Heart right ventricle (tissue), 16 donors: ENCODE measurements at regions not wholly inside any gene's neighbourhood (a gene's known extent, or its start where the extent isn't known, plus 50 kb on each side); places are given as distances from the start of the nearest gene placed in this dataset.

Experiments used
- ATAC-seq, 8 donors: fragments of 200-7000 bp; cut with Tn5 transposase; one replicate each; pipeline ENCODE4 v1.9.1; 2020; ENCODE audit warnings: mild to moderate bottlenecking in 8 of 8, moderate library complexity in 8 of 8, moderate number of reproducible peaks in 1 of 8
- DNase-seq, 2 donors: peaks; one replicate each; pipeline ENCODE4 v3.0.0-alpha.2; 2020
- H3K27ac ChIP-seq, 10 donors: fragments of 200-600 bp; sonication (generic) in 2 of 10; one replicate each; pipeline versions ENCODE4 v1.5.0 to v1.8.0; 2020 to 2022; ENCODE audit warnings: mild to moderate bottlenecking in 3 of 10
- H3K27me3 ChIP-seq, 7 donors: fragments of 200-600 bp; one replicate each; pipeline ENCODE4 v1.8.0; 2021 to 2022; ENCODE audit warnings: mild to moderate bottlenecking in 2 of 7
- H3K36me3 ChIP-seq, 9 donors: fragments of 200-600 bp; sonication (generic) in 1 of 9; one replicate each; pipeline versions ENCODE4 v1.5.0 to v1.8.0; 2020 to 2022; ENCODE audit warnings: mild to moderate bottlenecking in 2 of 9
- H3K4me1 ChIP-seq, 9 donors: fragments of 200-600 bp; sonication (generic) in 1 of 9; one replicate each; pipeline versions ENCODE4 v1.5.0 to v1.8.0; 2020 to 2022; ENCODE audit warnings: mild to moderate bottlenecking in 4 of 9
- H3K4me3 ChIP-seq, 10 donors: fragments of 200-600 bp; sonication (generic) in 2 of 10; one replicate each; pipeline versions ENCODE4 v1.5.0 to v1.8.0; 2020 to 2022; ENCODE audit warnings: mild to moderate bottlenecking in 7 of 10, moderate library complexity in 2 of 10
- H3K9me3 ChIP-seq, 11 donors: fragments of 200-600 bp in 10 of 11; sonication (generic) in 2 of 11; one replicate each; pipeline versions ENCODE4 v1.5.0 to v1.8.0; 2013 to 2022; ENCODE audit warnings: mild to moderate bottlenecking in 2 of 11, control low read depth in 1 of 11, moderate library complexity in 1 of 11
- WGBS, 2 donors: extraction: QIAGEN DNeasy Blood & Tissue Kit; methylation state at CpG; one replicate each; pipeline ENCODE4 v1.1.7; 2013; ENCODE audit warnings: inconsistent platforms in 1 of 2; 5-methylcytosine and 5-hydroxymethylcytosine counted together
- intact Hi-C, 10 donors: fragments of 100-400 bp; cut with DNase I; formaldehyde crosslinking; loops; one replicate each; pipeline versions ENCODE4 v1.11.1 to v1.14.2; 2022
- TF ChIP-seq, protein P1 (sequence below), 9 donors: fragments of 200-600 bp; sonication (generic) in 2 of 9; IDR thresholded peaks; one replicate each; pipeline versions ENCODE4 v1.5.0 to v1.8.0; 2021 to 2022; ENCODE audit warnings: antibody characterized with exemption in 9 of 9, mild to moderate bottlenecking in 5 of 9, moderate library complexity in 1 of 9
- donor health status: Arrhythmogenic right ventricular cardiomyopathy.
- donor health status: ischemic (EF 13 %, LVEDD 7.1; RV severe dilation, severe dysfunction).
- donor health status: healthy with polysubstance abuse.
- donor health status: DM: no; HTN: yes; CAD: no.
- donor health status: DM: no; HTN: no; CAD: no.
- donor health status: ischemic (EF 25% LVEDD 6.9; RV normal size, moderate dysfunction).
- donor health status: ischemic (EF 25% LVEDD 5.7; RV mildly dilated, moderate dysfunction).
- donor health status: healthy.
- donor health status: DM: yes; HTN: yes; CAD: no.
- donor health status: Ischemic cardiomyopathy.
- donor health status: ischemic (EF 35%, LVEDD 5.7; RV mildly dilated, moderate dysfunction).
- donor health status: nonischemic (EF 11% LVEDD 7.7; RV severe dilation, severe dysfunction).
- donor health status: DM: yes; HTN: yes; CAD: no.
- donor health status: PGD.
- donor health status: ischemic (EF 29% LVEDD 5.4; RV normal size, mild dysfunction).
- donor health status: nonischemic (EF 23%, LVEDD 6.1; RV moderate dilation, normal function).

DNA sequence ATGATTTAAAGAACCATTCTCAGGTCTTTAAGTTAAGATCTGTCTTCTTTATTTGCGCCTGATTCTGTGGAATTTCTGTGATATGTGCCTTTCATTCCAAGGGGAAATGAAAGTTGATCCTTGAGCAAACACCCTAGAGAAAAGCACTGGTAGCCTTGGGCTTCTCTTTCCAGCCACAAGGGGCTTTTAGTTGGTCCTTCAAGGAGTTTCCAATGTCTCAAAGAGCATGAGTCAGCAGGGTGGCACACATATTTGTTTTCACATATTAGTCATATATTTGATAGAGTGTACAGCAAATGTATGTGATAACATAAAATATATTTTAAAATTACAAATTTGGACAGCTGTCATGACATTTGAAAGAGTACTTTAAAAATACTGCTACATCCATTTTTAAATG is 339.5 kb downstream of the TXNL1 start:
- H3K4me3 ChIP-seq, result no peak overlapping the region
- TF ChIP-seq, protein P1, sequence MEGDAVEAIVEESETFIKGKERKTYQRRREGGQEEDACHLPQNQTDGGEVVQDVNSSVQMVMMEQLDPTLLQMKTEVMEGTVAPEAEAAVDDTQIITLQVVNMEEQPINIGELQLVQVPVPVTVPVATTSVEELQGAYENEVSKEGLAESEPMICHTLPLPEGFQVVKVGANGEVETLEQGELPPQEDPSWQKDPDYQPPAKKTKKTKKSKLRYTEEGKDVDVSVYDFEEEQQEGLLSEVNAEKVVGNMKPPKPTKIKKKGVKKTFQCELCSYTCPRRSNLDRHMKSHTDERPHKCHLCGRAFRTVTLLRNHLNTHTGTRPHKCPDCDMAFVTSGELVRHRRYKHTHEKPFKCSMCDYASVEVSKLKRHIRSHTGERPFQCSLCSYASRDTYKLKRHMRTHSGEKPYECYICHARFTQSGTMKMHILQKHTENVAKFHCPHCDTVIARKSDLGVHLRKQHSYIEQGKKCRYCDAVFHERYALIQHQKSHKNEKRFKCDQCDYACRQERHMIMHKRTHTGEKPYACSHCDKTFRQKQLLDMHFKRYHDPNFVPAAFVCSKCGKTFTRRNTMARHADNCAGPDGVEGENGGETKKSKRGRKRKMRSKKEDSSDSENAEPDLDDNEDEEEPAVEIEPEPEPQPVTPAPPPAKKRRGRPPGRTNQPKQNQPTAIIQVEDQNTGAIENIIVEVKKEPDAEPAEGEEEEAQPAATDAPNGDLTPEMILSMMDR (IDR thresholded peaks at IDR 0.05), result no peak
- DNase-seq (no peak), ATAC-seq (no peak)
- no peaks in the 10 kb centered on the region for H3K36me3 ChIP-seq
- intact Hi-C loops, result no loop called here
- WGBS, 2 donors, result 91 to 97% methylated on average over 1 of the region's 1 CpG
- no peaks in the 10 kb centered on the region for H3K27me3 ChIP-seq
- H3K27ac ChIP-seq, result no peak overlapping the region
- H3K9me3 ChIP-seq, result no peaks in the 10 kb centered on the region
- H3K4me1 ChIP-seq, result no peaks in the 10 kb centered on the region

DNA sequence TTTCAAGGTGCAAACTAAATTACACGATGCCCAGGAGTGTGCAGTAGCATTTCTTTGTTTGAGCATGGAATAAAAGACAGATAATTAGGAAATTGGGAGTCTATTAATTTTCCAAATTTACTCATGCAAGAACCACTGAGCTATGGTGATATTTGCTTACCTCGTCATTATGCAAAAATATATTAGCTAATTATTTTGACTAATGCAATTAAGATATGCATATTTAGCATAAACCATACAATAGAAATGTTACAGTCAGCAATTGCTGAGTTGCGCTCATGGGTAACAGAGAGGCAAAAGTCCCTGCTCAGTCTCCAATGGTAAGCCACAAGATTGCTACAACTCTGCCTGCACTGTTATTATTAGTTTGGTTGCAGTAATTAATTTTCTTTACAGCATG is 342.0 kb downstream of the TXNL1 start:
- H3K27me3 ChIP-seq, result no peaks in the 10 kb centered on the region
- no peak for DNase-seq
- H3K4me1 ChIP-seq, result peaks cover 0 to 5% (median 0%) of the 10 kb centered on the region in 9 donors
- intact Hi-C loops, result no loop called here
- H3K9me3 ChIP-seq, result no peaks in the 10 kb centered on the region
- 92 to 96% methylated on average over 3 of the region's 3 CpGs for WGBS, 2 donors
- H3K4me3 ChIP-seq, result no peak overlapping the region
- ATAC-seq, result no peak
- no peaks in the 10 kb centered on the region for H3K36me3 ChIP-seq
- H3K27ac ChIP-seq, result no peak overlapping the region
- TF ChIP-seq, protein P1 (IDR thresholded peaks at IDR 0.05), result no peak

DNA sequence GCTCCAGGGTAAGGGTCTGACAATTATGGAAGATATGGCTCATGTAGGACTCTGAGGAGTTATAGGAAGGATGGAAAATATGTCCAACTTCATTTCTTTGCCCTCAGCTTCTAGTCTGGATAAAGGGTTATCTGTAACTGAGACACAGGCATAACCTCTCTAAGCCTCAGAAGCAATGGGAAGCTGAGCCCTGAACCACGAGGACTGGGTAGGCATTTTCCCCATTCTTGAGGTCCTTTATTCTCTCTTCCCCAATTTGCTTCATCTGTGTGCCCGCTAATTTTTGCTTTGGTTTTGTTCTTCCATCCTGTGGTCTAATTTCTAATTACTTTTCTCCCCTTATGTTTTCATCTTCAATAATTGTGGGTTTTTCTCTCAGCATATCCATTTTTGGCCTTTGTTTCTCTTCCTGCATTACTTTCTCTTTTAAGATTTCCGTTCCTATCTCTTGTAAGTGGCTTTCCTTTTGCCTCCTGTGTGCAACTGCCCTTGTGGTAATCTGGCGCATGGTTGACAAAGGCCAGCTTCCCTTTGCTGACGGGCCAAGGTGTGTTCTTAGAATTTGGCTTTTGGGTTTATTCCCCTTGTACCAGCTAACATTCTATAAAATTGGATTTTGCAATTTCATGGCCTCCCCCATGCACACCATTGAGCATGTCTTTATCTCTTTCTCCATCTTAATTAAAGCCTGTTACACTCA is 343.8 kb downstream of the TXNL1 start:
- Histone ChIP-seq H3K4me1 (peaks cover 0 to 22% (median 14%) of the 10 kb centered on the region in 9 donors), H3K9me3 (no peaks in the 10 kb centered on the region), H3K36me3 (no peaks in the 10 kb centered on the region), H3K27ac (no peak overlapping the region), H3K27me3 (no peaks in the 10 kb centered on the region), H3K4me3 (no peak overlapping the region)
- WGBS, 2 donors, result 81 to 83% methylated on average over 5 of the region's 5 CpGs
- TF ChIP-seq, protein P1 (IDR thresholded peaks at IDR 0.05), result no peak
- intact Hi-C loops, result no loop called here
- ATAC-seq (no peak), DNase-seq (no peak)

DNA sequence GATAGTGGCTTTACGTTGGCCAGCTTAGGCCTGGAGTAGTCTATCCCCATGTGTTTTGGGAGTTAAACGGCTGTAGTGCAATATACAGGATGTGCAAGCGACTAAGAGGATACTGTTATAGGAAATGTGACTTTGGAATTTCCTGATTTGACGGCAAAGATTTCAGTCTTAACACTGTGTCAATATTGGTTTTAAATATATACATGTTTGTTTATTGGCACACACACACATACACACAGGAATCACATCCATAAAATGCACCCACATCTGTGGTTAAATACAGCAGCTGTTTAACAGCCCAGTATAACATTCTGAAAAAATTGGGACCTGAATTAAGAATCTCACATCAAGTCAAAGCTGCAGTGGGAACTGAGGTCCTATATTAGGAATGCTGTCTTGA is 347.1 kb downstream of the TXNL1 start:
- TF ChIP-seq, protein P1 (IDR thresholded peaks at IDR 0.05), result no peak
- intact Hi-C loops, result no loop called here
- WGBS, 2 donors, result 41 to 58% methylated on average over 4 of the region's 4 CpGs
- DNase-seq (no peak), ATAC-seq (peak in 2 of 8 donors; percentile 28 to 46)
- no peak overlapping the region for H3K4me3 ChIP-seq
- H3K9me3 ChIP-seq, result no peaks in the 10 kb centered on the region
- peak overlapping the region in 1 of 10 donors; percentile 34 for H3K27ac ChIP-seq
- H3K4me1 ChIP-seq, result peaks cover 0 to 27% (median 16%) of the 10 kb centered on the region in 9 donors
- H3K36me3 ChIP-seq, result no peaks in the 10 kb centered on the region
- no peaks in the 10 kb centered on the region for H3K27me3 ChIP-seq
